ENCODE measurements at regions not wholly inside any gene's neighbourhood (a gene's known extent, or its start where the extent isn't known, plus 50 kb on each side); places are given as distances from the start of the nearest gene placed in this dataset.

- no peak overlapping the region for H3K4me3 ChIP-seq (ENCODE audit: low read depth, low read length)
Measured at GRCh38 chr6:165922309-165922794, 245.3 kb downstream of the TBXT start.

DNA sequence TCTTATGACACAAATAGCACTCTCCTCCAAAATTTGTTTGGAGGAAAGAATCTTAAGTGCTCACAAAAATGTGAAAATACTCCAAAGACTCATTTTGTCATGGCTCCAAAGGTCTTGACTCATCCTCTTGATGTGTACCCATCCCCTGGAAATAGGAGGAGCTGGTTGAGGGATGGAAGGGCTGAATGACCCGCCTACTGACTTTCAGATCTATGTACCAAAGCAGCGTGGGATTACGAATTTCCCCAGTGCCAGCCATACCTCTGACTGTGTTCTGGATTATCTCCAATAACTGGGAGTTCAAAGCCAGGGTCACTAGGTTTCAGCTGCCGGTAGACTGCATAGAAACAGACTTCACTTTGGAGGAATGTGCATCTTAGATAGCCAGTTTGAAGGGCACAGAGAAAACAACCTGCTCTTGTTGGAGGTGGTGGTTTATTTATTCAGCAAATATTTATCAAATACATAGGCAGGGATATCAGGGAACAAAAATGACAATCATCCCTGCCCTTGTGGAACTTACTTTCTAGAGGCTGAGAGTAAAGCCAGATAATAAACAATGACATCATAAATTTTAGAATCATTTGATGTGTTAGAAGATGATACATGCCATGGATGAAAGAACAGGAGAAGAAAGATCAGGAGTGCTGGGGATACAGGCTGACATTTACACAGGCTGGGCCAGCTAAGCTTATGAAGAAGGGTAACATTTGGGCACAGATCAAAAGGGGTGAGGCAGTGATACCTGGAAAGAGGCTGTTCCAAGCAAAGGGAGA is 246.6 kb downstream of the TBXT start:
- no peak overlapping the region for H3K4me3 ChIP-seq (ENCODE audit: low read depth, low read length)

DNA sequence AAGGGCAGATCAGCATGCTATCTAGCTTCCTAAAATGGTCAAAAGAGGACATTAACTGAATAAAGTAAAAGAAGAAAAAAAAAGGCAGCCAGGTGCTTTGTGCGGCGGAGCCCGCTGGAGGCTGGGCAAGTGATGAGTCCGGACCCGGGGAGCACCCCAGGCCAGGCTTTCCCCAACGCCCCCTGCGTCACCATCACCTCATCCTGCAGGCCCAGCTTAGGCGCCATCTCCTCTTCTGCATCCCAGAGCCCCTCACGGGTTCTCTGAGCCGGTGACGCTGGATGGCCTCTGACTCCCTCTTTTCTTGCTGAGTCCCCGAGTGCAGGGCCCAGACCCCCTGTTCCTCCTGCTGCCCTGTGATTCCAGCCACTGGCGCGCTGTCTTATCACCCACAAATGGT is 250.1 kb downstream of the TBXT start:
- no peak overlapping the region for H3K4me3 ChIP-seq (ENCODE audit: low read depth, low read length)

DNA sequence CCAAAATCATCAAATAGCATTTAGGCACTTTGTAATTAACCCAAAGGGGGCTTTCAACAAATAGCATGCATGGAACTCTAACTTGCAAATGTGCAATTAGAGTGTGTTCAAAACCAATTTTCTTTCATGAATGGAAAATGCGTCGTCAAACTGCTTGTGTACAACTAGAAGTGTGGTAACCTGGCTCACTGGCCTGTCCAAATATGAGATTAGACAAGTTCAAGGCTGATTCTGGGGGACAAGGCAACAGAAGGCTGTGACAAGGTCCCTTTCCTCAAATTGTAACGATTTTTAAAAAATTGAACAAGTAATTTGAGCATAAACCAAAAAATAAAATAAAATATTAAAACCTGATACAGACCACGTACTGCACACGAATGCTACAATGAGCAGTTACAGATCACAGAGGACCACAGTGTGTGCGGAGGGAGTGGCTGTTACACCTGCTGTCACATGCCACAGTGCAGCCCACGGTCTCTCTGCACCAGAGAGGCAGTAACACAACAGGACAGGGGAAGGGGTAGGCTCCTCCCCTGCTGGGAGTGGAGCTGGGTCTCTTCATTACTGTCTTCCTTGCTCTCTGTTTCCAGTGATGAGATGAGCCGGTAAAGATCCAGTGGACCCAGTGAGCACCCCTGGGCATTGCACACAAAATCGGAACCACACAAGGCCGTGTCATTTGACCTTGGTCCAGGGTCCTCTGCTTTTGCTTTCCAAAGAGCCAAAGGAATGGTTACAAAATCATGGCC is 252.2 kb upstream of the PDE10A start:
- no peak overlapping the region for H3K4me3 ChIP-seq (ENCODE audit: low read depth, low read length)

GRCh38 chr6:165913676-165914570 is 250.9 kb upstream of the PDE10A start:
- no peak overlapping the region for H3K4me3 ChIP-seq (ENCODE audit: low read depth, low read length)

DNA sequence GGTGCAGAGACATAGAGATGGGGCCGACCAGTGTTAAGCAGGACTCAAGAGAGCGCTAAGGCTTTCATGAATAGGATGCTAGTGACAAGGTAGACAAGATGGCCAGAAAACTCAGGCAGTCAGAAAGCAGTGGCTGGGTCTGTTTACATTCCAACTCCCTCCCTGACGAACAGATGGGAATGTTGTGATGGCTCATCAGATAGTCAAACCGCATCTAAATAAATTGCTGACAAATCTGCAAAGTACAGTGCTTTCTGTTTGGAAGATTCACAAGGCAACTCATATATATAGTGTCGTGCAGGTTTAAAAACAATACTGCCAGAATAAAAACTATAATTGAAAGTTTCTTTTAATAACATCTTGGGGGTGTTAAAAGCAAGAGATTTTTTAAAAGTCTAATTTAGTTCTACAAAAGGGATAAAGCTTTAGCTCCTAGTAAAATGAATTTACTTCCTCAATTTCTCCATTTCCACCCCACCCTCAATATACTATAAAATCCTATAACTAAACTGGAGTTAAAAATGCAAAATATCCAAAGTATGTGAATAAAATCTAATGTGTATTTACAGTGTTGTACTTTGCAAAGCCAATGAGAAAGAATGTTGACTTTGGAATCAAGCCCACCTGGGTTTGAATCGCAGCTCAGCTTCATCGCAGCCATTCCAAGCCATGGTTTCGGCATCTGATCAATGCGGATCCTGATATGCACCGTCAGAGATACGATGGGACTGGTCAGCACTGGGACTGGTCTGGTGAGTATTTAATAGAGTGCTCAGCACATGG is 247.3 kb upstream of the PDE10A start:
- H3K4me3 ChIP-seq (ENCODE audit: low read depth, low read length), result no peak overlapping the region

DNA sequence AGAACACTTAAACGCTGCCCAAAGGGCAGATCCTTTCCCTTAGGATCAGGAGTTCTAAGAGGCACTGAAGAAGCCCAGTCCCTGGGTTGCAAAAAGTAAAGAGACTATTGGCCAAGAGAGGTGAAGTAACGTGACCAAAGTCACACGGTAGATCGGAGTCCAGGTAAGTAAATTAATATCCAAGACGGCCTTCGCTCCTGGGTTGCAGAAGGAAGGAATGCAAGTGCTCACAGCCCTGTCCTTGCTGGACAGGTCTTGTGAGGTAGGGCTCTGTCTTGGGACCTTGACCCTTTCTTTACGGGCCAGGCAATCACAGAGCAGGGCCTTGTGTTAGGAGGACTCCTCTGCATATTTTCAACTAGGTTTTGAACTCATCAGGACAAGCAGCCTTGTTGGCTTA is 243.7 kb upstream of the PDE10A start:
- no peak overlapping the region for H3K4me3 ChIP-seq (ENCODE audit: low read depth, low read length)

GRCh38 chr6:165905744-165906143 is 242.7 kb upstream of the PDE10A start:
- no peak overlapping the region for H3K4me3 ChIP-seq (ENCODE audit: low read depth, low read length)

GRCh38 chr6:165900970-165901369 is 237.9 kb upstream of the PDE10A start:
- no peak overlapping the region for H3K4me3 ChIP-seq (ENCODE audit: low read depth, low read length)

GRCh38 chr6:165899611-165900010 is 236.6 kb upstream of the PDE10A start:
- H3K4me3 ChIP-seq (ENCODE audit: low read depth, low read length), result no peak overlapping the region

- H3K4me3 ChIP-seq (ENCODE audit: low read depth, low read length), result no peak overlapping the region
Measured at GRCh38 chr6:165895421-165896165, 232.6 kb upstream of the PDE10A start.

GRCh38 chr6:165894171-165894825 is 231.3 kb upstream of the PDE10A start:
- no peak overlapping the region for H3K4me3 ChIP-seq (ENCODE audit: low read depth, low read length)

DNA sequence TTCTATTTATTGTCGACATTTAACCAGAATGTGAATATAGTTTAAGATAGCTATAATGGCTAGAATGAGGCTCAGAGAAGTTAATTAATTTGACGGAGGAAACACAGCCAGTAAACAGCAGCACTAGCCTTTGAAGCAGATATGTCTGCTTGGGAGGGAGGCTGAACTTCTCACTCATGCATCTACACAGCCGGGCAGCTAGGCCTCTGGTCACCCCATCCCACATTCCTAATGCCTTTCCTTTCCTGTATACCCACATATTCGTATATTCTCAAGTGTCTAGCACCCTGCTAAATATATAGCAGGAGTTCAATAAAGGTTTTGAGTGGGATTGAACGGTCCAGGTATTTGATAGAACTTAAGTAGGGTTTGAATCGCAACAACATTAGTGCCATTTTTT is 230.4 kb upstream of the PDE10A start:
- no peak overlapping the region for H3K4me3 ChIP-seq (ENCODE audit: low read depth, low read length)

DNA sequence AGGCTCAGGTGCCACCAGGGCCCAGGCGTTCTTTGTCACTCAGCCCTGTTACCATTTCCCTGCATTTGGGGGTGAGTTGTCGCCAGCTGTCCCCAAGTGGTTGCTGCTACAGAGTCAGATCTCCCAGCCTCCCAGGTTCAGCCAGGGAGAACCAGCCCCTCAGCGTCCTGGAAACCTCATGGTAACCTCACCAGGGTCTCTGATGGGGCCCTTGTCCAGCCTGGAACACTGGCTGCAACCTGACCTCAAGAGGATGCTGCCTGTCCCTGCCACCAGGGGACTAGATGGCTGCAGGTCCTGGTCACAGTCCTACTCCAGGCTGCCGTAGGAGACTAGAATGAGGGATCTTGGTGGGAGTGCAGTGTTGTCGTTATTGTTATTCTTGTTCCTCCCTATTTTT is 228.3 kb upstream of the PDE10A start:
- H3K4me3 ChIP-seq (ENCODE audit: low read depth, low read length), result no peak overlapping the region

DNA sequence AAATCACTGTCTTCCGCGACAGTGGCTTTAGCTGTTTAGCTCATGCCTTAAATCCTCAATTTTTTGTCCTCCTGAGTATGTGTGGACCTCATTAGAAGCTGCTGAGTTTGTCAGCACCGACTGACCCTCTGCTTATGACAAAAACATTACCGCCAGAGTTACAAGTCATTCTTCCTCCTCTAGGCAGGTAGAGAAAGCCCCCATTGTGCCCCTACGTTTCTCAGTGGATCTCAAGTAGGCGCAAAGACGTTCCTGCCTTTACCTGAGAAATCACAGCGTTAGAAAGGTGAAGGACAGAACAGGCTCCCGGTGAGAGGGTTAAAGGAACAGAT is 227.3 kb upstream of the PDE10A start:
- no peak overlapping the region for H3K4me3 ChIP-seq (ENCODE audit: low read depth, low read length)

- H3K4me3 ChIP-seq (ENCODE audit: low read depth, low read length), result no peak overlapping the region
Measured at GRCh38 chr6:165889636-165890403, 226.8 kb upstream of the PDE10A start.

DNA sequence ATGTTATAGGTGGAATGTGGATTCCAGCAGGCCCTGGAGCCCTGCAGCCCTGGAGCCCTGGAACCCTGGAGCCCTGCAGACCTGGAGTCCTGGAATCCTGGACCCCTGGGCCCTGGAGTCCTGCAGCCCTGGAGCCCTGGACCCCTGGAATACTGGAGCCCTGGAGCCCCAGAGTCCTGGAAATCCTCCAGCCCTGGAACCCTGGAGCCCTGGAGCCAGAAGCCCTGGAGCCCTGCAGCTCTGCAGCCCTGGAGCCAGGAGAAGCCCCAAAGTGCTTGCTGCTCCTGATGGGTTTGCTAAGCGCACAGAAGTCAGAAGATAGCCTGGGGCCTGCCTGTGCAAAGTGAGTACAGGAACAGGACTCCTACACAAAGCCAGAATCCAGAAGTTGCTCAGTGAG is 223.1 kb upstream of the PDE10A start:
- H3K4me3 ChIP-seq (ENCODE audit: low read depth, low read length), result no peak overlapping the region
